ENCODE measurements at regions not wholly inside any gene's neighbourhood (a gene's known extent, or its start where the extent isn't known, plus 50 kb on each side); places are given as distances from the start of the nearest gene placed in this dataset.

DNA sequence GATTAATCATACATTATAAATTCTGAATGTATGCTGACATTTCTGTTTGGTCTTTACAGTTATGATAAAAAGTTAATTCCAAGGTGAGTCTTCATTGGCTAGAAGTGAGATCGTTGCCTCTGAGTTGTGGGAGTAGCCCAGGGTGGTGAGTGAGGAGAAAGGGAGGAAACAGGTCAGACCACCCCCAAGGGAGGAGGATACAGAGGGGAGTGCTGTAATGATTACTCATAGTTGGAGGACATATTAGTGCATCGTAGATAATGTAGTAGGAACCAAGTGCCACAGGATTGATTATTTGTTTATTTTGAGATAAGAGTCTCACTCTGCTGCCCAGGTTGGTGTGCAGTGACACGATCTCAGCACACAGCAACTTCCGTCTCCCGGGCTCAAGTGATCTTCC, 672.2 kb downstream of the INHBA start:
- ATAC-seq (ENCODE audit: insufficient read depth, low FRiP score) (no peak), DNase-seq (no peak)
- H3K27me3 ChIP-seq (ENCODE audit: control insufficient read depth in 3 of 3, insufficient read depth in 3 of 3, low read length in 2 of 3) = no peaks in the 10 kb centered on the region
- TF ChIP-seq, protein P1, sequence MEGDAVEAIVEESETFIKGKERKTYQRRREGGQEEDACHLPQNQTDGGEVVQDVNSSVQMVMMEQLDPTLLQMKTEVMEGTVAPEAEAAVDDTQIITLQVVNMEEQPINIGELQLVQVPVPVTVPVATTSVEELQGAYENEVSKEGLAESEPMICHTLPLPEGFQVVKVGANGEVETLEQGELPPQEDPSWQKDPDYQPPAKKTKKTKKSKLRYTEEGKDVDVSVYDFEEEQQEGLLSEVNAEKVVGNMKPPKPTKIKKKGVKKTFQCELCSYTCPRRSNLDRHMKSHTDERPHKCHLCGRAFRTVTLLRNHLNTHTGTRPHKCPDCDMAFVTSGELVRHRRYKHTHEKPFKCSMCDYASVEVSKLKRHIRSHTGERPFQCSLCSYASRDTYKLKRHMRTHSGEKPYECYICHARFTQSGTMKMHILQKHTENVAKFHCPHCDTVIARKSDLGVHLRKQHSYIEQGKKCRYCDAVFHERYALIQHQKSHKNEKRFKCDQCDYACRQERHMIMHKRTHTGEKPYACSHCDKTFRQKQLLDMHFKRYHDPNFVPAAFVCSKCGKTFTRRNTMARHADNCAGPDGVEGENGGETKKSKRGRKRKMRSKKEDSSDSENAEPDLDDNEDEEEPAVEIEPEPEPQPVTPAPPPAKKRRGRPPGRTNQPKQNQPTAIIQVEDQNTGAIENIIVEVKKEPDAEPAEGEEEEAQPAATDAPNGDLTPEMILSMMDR (IDR thresholded peaks at IDR 0.05; ENCODE audit: control extremely low read depth, extremely low read depth) = no peak
- H3K27ac ChIP-seq (ENCODE audit: low read depth in 1 of 2, low read length in 1 of 2) = no peak overlapping the region
- H3K4me3 ChIP-seq = no peak overlapping the region
- 48 to 79% methylated on average over 5 of the region's 5 CpGs for WGBS, 2 donors
- no peak overlapping the region for H3K9ac ChIP-seq (ENCODE audit: insufficient read depth in 1 of 2, low read length in 2 of 2)
- H3K9me3 ChIP-seq (ENCODE audit: control insufficient read depth in 4 of 4, insufficient read depth in 3 of 4, low read length in 3 of 4) = peaks cover 0 to 2% (median 0%) of the 10 kb centered on the region in 4 donors
- no peaks in the 10 kb centered on the region for H3K36me3 ChIP-seq (ENCODE audit: control insufficient read depth in 4 of 4, insufficient read depth in 4 of 4, low read length in 4 of 4)
- H3K4me1 ChIP-seq (ENCODE audit: control insufficient read depth in 5 of 5, insufficient read depth in 5 of 5, low read length in 5 of 5) = peaks cover 0 to 1% (median 0%) of the 10 kb centered on the region in 5 donors

DNA sequence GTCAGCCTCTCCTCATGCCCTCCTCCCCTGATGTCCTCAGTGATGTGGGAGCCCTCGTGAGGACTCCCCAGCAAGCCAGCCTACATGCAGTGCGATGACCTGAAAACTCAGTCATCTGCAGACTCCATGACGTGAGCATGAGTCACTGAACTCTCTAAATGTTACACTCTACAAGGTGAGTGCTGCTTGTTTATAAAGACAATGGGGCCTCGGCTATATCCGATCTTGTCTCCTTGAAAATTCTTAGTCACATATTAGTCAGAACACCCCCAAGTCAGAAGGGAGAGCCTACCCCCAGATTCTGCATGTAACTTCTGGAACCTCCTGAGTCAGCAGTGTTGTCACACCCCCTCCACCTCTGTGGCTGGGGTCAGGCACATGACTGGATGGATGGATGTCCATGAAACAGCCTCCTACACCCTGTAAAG, 673.8 kb downstream of the INHBA start:
- H3K9me3 ChIP-seq (ENCODE audit: control insufficient read depth in 4 of 4, insufficient read depth in 3 of 4, low read length in 3 of 4) = no peaks in the 10 kb centered on the region
- no peak overlapping the region for H3K9ac ChIP-seq (ENCODE audit: insufficient read depth in 1 of 2, low read length in 2 of 2)
- H3K4me1 ChIP-seq (ENCODE audit: control insufficient read depth in 5 of 5, insufficient read depth in 5 of 5, low read length in 5 of 5) = peaks cover 0 to 1% (median 0%) of the 10 kb centered on the region in 5 donors
- H3K27ac ChIP-seq (ENCODE audit: low read depth in 1 of 2, low read length in 1 of 2) = no peak overlapping the region
- no peaks in the 10 kb centered on the region for H3K27me3 ChIP-seq (ENCODE audit: control insufficient read depth in 3 of 3, insufficient read depth in 3 of 3, low read length in 2 of 3)
- H3K36me3 ChIP-seq (ENCODE audit: control insufficient read depth in 4 of 4, insufficient read depth in 4 of 4, low read length in 4 of 4) = no peaks in the 10 kb centered on the region
- no peak overlapping the region for H3K4me3 ChIP-seq
- WGBS, 2 donors = 77 to 89% methylated on average over 5 of the region's 5 CpGs
- no peak for ATAC-seq (ENCODE audit: insufficient read depth, low FRiP score)
- no peak for DNase-seq
- TF ChIP-seq, protein P1 (IDR thresholded peaks at IDR 0.05; ENCODE audit: control extremely low read depth, extremely low read depth) = no peak

DNA sequence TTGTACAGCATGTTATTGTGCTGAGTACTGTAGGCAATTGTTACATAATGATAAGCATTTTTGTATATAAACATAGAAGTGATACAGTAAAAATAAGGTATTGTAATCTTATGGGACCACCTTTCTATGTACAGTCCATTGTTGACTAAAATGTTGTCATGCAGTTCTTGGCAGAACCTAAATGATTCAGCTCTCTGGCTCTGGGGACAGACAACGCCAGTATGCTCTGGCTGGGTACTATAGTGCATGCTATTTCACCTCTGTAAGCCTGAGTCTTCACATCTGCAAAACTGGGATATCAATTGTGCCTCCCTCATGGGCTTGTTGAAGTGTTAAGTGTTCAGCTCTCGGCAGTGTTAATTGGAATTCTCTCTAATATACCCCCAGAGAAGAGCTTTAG, 674.3 kb downstream of the INHBA start:
- H3K36me3 ChIP-seq (ENCODE audit: control insufficient read depth in 4 of 4, insufficient read depth in 4 of 4, low read length in 4 of 4) = no peaks in the 10 kb centered on the region
- no peaks in the 10 kb centered on the region for H3K27me3 ChIP-seq (ENCODE audit: control insufficient read depth in 3 of 3, insufficient read depth in 3 of 3, low read length in 2 of 3)
- no peak overlapping the region for H3K4me3 ChIP-seq
- no peak for ATAC-seq (ENCODE audit: insufficient read depth, low FRiP score)
- no peak overlapping the region for H3K27ac ChIP-seq (ENCODE audit: low read depth in 1 of 2, low read length in 1 of 2)
- no peak for DNase-seq
- no peaks in the 10 kb centered on the region for H3K9me3 ChIP-seq (ENCODE audit: control insufficient read depth in 4 of 4, insufficient read depth in 3 of 4, low read length in 3 of 4)
- no peak overlapping the region for H3K9ac ChIP-seq (ENCODE audit: insufficient read depth in 1 of 2, low read length in 2 of 2)
- TF ChIP-seq, protein P1 (IDR thresholded peaks at IDR 0.05; ENCODE audit: control extremely low read depth, extremely low read depth) = no peak
- peaks cover 0 to 1% (median 0%) of the 10 kb centered on the region in 5 donors for H3K4me1 ChIP-seq (ENCODE audit: control insufficient read depth in 5 of 5, insufficient read depth in 5 of 5, low read length in 5 of 5)
- WGBS, 2 donors = 87 to 94% methylated on average over 2 of the region's 2 CpGs
